A549 (cell line): ENCODE measurements at regions not wholly inside any gene's neighbourhood (a gene's known extent, or its start where the extent isn't known, plus 50 kb on each side); places are given as distances from the start of the nearest gene placed in this dataset.

Experiments
- ATAC-seq, 2 experiments: fragments of 200-7000 bp in 1 of 2; fragments of >200 bp in 1 of 2; cut with Nextera tagmentation in 1 of 2; cut with Tn5 transposase in 1 of 2; 3 replicates each; pipeline versions ENCODE4 v1.8.0 to v1.9.1; 2018 to 2020; ENCODE audit warnings: mild to moderate bottlenecking in 1 of 2, moderate library complexity in 1 of 2
- CTCF ChIA-PET: fragments of 300-600 bp; sonication (Branson Sonifier 250); formaldehyde crosslinking; extraction: SDS; loops from one replicate; lab custom pipeline; 2021; ENCODE audit warnings: antibody characterized with exemption, inconsistent platforms; lab: Yijun Ruan, JAX
- POLR2A ChIA-PET: fragments of 350-600 bp; formaldehyde crosslinking; extraction: SDS; loops from one replicate; lab custom pipeline; 2021; ENCODE audit warnings: antibody characterized with exemption, inconsistent platforms; lab: Yijun Ruan, JAX
- DNase-seq, 2 experiments: peaks; one replicate each; pipeline versions ENCODE4 v3.0.0 to v3.0.0-alpha.2; 2011 to 2016; ENCODE audit warnings: low read depth in 1 of 2, low spot score in 1 of 2
- FAIRE-seq: peaks from 2 replicates; lab custom pipeline; 2011; peaks lifted over from hg19 to GRCh38; lab: Jason Lieb, UNC
- H3K27ac ChIP-seq, 2 experiments: fragments of >200 bp; sonication (Bioruptor Twin); formaldehyde crosslinking; 3 replicates each; pipeline ENCODE4 v1.5.1; 2016 to 2017
- H3K4me1 ChIP-seq: fragments of >200 bp; sonication (Bioruptor Twin); formaldehyde crosslinking; 3 replicates; pipeline ENCODE4 v1.6.1; 2016
- H3K4me2 ChIP-seq: fragments of >200 bp; sonication (Bioruptor Twin); formaldehyde crosslinking; 3 replicates; pipeline ENCODE4 v1.6.1; 2016
- H3K4me3 ChIP-seq: fragments of >200 bp; sonication (Bioruptor Twin); formaldehyde crosslinking; 3 replicates; pipeline ENCODE4 v1.5.1; 2016
- H3K9me3 ChIP-seq: fragments of >200 bp; sonication (Bioruptor Twin); formaldehyde crosslinking; 3 replicates; pipeline ENCODE4 v1.6.1; 2016
- CHD4 ChIP-seq: fragments of 200-600 bp; sonication (generic); IDR thresholded peaks from 2 replicates; pipeline ENCODE4 v1.6.1; 2016; ENCODE audit warnings: antibody characterized with exemption, mild to moderate bottlenecking, borderline replicate concordance
- EHF ChIP-seq: fragments of 250-450 bp; sonication (Bioruptor Pico); IDR thresholded peaks from 2 replicates; pipeline ENCODE4 v1.5.0; 2020; ENCODE audit warnings: mild to moderate bottlenecking
- EHMT2 ChIP-seq: fragments of 200-600 bp; sonication (generic); IDR thresholded peaks from 2 replicates; pipeline ENCODE4 v1.6.1; 2016; ENCODE audit warnings: antibody characterized with exemption, low read depth, mild to moderate bottlenecking, moderate library complexity
- ESRRA ChIP-seq: fragments of 150-350 bp; IDR thresholded peaks from 2 replicates; pipeline ENCODE4 v1.6.1; 2014; ENCODE audit warnings: mild to moderate bottlenecking, low read length, borderline replicate concordance
- FOXS1 ChIP-seq: fragments of 250-450 bp; sonication (Bioruptor Pico); IDR thresholded peaks from 2 replicates; pipeline ENCODE4 v1.5.0; 2020; ENCODE audit warnings: mild to moderate bottlenecking, moderate library complexity
- JUN ChIP-seq, 2 experiments: fragments of >200 bp; sonication (Bioruptor Twin); formaldehyde crosslinking; IDR thresholded peaks; 2 replicates in 1 of 2; 3 replicates in 1 of 2; pipeline ENCODE4 v1.6.1; 2016 to 2017
- JUNB ChIP-seq: fragments of >200 bp; sonication (Bioruptor Twin); formaldehyde crosslinking; IDR thresholded peaks from 2 replicates; pipeline ENCODE4 v1.6.1; 2016
- MAFK ChIP-seq: fragments of 450-650 bp; IDR thresholded peaks from 2 replicates; pipeline ENCODE4 v1.6.1; 2014; ENCODE audit not compliant: partially characterized antibody
- MAZ ChIP-seq: fragments of 150-350 bp; IDR thresholded peaks from 2 replicates; pipeline ENCODE4 v1.6.1; 2014; ENCODE audit warnings: antibody characterized with exemption, low read depth, low read length, borderline replicate concordance
- NFE2L2 ChIP-seq: fragments of 150-350 bp; conservative IDR thresholded peaks from 2 replicates; pipeline ENCODE4 v1.6.1; 2014; ENCODE audit warnings: low read length
- POLR2A ChIP-seq: IDR thresholded peaks from 2 replicates; pipeline ENCODE4 v1.6.1; 2012; ENCODE audit warnings: mild to moderate bottlenecking, low read length
- RARB ChIP-seq: fragments of 250-450 bp; sonication (Bioruptor Pico); IDR thresholded peaks from 2 replicates; pipeline ENCODE4 v1.8.0; 2021; ENCODE audit warnings: mild to moderate bottlenecking, moderate library complexity
- WGBS: methylation state at CpG from one replicate; pipeline ENCODE4 v1.1.6; 2017; ENCODE audit errors: missing lambda C conversion rate; 5-methylcytosine and 5-hydroxymethylcytosine counted together
- TF ChIP-seq, protein P1 (sequence below): fragments of 250-450 bp; sonication (Bioruptor Pico); IDR thresholded peaks from 2 replicates; pipeline ENCODE4 v1.5.0; 2020; ENCODE audit warnings: low read depth, mild to moderate bottlenecking, moderate library complexity
- TF ChIP-seq, protein P2 (sequence below): fragments of >200 bp; sonication (Bioruptor Twin); formaldehyde crosslinking; IDR thresholded peaks from 2 replicates; pipeline ENCODE4 v1.6.1; 2016
- TF ChIP-seq, protein P3 (sequence below): fragments of >200 bp; sonication (Bioruptor Twin); formaldehyde crosslinking; IDR thresholded peaks from 3 replicates; pipeline ENCODE4 v1.5.1; 2016
- TF ChIP-seq, protein P4 (sequence below): fragments of 450-650 bp; IDR thresholded peaks from 2 replicates; pipeline ENCODE4 v1.6.1; 2014; ENCODE audit warnings: antibody characterized with exemption
- TF ChIP-seq, protein P5 (sequence below): fragments of >200 bp; sonication (Bioruptor Twin); formaldehyde crosslinking; IDR thresholded peaks from 3 replicates; pipeline ENCODE4 v1.6.1; 2016
- TF ChIP-seq, protein P6 (sequence below): IDR thresholded peaks from 2 replicates; pipeline ENCODE4 v1.6.1; 2012; ENCODE audit warnings: low read depth, borderline replicate concordance
- TF ChIP-seq, protein P7 (sequence below): IDR thresholded peaks from 2 replicates; pipeline ENCODE4 v1.6.1; 2012

DNA sequence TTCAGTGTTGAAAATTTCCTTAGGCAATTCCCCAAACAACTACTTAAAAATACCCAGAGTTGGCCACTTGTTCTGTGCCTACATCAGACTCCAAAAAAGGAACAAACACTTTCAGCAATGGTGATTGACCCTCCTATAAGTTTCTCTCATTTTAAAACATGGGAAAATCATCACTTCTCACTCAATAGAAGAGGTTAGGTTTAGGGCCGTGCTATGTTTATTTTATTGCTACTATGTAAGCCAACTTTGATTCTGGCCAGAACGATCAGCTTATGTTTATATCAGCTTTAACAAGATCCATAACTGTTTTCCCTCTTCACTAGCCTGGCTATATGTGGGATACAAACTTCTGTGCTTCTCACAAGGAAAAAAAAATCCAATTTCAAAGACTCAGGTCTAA, 133.1 kb downstream of the MTNR1A start (continued):
- TF ChIP-seq, protein P1, sequence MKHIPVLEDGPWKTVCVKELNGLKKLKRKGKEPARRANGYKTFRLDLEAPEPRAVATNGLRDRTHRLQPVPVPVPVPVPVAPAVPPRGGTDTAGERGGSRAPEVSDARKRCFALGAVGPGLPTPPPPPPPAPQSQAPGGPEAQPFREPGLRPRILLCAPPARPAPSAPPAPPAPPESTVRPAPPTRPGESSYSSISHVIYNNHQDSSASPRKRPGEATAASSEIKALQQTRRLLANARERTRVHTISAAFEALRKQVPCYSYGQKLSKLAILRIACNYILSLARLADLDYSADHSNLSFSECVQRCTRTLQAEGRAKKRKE (CRISPR knock-in tag): no peak
- TF ChIP-seq, protein P2, sequence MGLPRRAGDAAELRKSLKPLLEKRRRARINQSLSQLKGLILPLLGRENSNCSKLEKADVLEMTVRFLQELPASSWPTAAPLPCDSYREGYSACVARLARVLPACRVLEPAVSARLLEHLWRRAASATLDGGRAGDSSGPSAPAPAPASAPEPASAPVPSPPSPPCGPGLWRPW: no peak

DNA sequence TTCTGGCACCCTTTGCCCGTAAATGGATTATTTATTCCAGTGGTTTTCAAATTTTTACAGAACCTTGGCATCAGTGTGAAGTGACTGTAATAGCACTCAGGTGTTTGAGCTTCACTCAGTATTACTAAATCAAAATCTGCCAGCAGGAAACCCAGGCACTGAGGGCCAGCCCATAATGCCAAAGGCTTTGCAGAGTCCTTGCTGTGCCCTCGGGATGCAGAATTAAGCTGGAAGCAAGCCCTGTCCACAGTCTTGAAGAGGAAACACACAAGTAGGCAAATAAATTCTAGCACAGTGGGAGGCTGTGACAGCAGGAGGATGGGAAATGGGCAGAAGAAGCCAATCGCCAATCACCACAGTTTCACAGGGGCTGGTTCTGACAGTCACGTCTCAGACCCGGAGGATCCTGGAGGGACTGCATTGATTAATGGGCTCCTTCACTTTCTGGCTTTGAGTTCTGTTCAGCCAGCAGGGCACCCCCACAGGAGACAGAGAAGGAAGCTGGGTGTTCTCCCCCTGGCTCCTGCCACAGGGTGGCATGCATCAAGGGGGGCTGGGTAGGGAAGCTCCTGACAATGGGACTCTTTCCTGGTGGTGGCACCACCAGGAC, 138.8 kb downstream of the MTNR1A start:
- TF ChIP-seq, protein P3, sequence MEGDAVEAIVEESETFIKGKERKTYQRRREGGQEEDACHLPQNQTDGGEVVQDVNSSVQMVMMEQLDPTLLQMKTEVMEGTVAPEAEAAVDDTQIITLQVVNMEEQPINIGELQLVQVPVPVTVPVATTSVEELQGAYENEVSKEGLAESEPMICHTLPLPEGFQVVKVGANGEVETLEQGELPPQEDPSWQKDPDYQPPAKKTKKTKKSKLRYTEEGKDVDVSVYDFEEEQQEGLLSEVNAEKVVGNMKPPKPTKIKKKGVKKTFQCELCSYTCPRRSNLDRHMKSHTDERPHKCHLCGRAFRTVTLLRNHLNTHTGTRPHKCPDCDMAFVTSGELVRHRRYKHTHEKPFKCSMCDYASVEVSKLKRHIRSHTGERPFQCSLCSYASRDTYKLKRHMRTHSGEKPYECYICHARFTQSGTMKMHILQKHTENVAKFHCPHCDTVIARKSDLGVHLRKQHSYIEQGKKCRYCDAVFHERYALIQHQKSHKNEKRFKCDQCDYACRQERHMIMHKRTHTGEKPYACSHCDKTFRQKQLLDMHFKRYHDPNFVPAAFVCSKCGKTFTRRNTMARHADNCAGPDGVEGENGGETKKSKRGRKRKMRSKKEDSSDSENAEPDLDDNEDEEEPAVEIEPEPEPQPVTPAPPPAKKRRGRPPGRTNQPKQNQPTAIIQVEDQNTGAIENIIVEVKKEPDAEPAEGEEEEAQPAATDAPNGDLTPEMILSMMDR: no peak
- TF ChIP-seq JUNB: no peak
- TF ChIP-seq, protein P4, sequence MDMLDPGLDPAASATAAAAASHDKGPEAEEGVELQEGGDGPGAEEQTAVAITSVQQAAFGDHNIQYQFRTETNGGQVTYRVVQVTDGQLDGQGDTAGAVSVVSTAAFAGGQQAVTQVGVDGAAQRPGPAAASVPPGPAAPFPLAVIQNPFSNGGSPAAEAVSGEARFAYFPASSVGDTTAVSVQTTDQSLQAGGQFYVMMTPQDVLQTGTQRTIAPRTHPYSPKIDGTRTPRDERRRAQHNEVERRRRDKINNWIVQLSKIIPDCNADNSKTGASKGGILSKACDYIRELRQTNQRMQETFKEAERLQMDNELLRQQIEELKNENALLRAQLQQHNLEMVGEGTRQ: no peak
- TF ChIP-seq, protein P5, sequence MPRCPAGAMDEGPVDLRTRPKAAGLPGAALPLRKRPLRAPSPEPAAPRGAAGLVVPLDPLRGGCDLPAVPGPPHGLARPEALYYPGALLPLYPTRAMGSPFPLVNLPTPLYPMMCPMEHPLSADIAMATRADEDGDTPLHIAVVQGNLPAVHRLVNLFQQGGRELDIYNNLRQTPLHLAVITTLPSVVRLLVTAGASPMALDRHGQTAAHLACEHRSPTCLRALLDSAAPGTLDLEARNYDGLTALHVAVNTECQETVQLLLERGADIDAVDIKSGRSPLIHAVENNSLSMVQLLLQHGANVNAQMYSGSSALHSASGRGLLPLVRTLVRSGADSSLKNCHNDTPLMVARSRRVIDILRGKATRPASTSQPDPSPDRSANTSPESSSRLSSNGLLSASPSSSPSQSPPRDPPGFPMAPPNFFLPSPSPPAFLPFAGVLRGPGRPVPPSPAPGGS: no peak
- no peaks in the 10 kb centered on the region for H3K4me1 ChIP-seq
- no peak overlapping the region for H3K4me3 ChIP-seq
- no peak overlapping the region for H3K4me2 ChIP-seq
- FAIRE-seq (no peak), ATAC-seq (no peak), DNase-seq (no peak)
- ChIA-PET POLR2A (no interaction called here), CTCF (no interaction called here)
- no peak overlapping the region for H3K27ac ChIP-seq
- WGBS: 80% methylated on average over 5 of the region's 5 CpGs
- H3K9me3 ChIP-seq: no peaks in the 10 kb centered on the region

DNA sequence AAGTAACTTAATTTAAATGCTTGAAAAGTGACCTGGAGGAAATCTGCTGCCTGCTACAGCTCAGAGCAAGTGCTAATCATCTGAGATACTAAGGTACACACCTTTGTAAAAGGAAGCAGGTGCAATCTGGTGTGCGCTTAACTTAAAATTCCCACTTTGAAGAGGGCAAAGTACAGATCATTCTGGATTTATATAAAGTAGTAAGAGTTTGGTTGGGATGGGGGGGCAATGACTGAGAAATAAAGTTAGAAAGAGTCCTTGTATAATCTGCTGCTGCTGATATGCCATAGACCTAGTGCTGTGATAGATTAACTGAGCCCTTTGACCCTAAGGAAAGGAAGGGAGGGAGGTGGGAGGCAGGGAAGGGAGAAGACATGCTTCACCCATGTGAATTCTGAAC, 141.0 kb downstream of the MTNR1A start:
- 92% methylated on average over 1 of the region's 1 CpG for WGBS
- no peak for FAIRE-seq
- ChIA-PET CTCF (no interaction called here), POLR2A (no interaction called here)
- Histone ChIP-seq H3K4me1 (no peaks in the 10 kb centered on the region), H3K9me3 (no peaks in the 10 kb centered on the region), H3K4me3 (no peak overlapping the region), H3K4me2 (no peak overlapping the region), H3K27ac (no peak overlapping the region)
- DNase-seq: no peak
- TF ChIP-seq JUN (IDR thresholded peaks at IDR 0.05): no peak
- no peak for TF ChIP-seq FOXS1 (CRISPR knock-in tag)
- TF ChIP-seq, protein P6, sequence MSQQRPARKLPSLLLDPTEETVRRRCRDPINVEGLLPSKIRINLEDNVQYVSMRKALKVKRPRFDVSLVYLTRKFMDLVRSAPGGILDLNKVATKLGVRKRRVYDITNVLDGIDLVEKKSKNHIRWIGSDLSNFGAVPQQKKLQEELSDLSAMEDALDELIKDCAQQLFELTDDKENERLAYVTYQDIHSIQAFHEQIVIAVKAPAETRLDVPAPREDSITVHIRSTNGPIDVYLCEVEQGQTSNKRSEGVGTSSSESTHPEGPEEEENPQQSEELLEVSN: no peak
- no peak for TF ChIP-seq MAFK
- no peak for TF ChIP-seq MAZ
- TF ChIP-seq, protein P4: no peak
- no peak for TF ChIP-seq ESRRA
- TF ChIP-seq EHF: no peak
- TF ChIP-seq POLR2A: no peak
- TF ChIP-seq, protein P3: no peak
- TF ChIP-seq, protein P7, sequence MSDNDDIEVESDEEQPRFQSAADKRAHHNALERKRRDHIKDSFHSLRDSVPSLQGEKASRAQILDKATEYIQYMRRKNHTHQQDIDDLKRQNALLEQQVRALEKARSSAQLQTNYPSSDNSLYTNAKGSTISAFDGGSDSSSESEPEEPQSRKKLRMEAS: no peak
- no peak for TF ChIP-seq EHMT2
- no peak for TF ChIP-seq NFE2L2
- TF ChIP-seq CHD4: no peak
- TF ChIP-seq RARB (CRISPR knock-in tag): no peak
- no peak for ATAC-seq
